GM12873 (cell line): ENCODE measurements at regions not wholly inside any gene's neighbourhood (a gene's known extent, or its start where the extent isn't known, plus 50 kb on each side); places are given as distances from the start of the nearest gene placed in this dataset.

Source experiments
- TF ChIP-seq, protein P1 (sequence below): IDR thresholded peaks from 2 replicates; pipeline ENCODE4 v1.5.1; 2012; ENCODE audit warnings: low read depth, mild to moderate bottlenecking, moderate library complexity, low read length, control low read depth; ENCODE audit not compliant: insufficient read depth; ENCODE audit errors: missing control alignments

DNA sequence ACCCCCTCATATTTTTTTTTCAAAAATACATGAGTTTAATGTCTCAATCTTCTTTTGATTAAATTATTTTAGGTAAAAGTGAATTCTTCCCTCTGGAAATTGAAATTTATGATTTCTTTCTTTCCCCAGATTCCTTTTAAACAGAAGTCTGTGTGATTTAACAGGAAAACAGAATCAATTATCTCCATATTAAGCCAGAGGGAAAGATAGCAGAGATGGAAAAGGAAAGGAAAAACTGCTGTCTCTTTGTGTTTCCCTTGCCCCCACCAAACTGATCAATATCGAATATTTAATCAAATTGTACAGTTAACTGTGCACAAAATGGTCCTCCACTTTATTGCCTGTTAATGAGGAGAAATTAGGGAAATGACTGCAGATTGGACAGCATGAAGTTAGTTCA, 203.5 kb upstream of the NECTIN3 start:
- TF ChIP-seq, protein P1, sequence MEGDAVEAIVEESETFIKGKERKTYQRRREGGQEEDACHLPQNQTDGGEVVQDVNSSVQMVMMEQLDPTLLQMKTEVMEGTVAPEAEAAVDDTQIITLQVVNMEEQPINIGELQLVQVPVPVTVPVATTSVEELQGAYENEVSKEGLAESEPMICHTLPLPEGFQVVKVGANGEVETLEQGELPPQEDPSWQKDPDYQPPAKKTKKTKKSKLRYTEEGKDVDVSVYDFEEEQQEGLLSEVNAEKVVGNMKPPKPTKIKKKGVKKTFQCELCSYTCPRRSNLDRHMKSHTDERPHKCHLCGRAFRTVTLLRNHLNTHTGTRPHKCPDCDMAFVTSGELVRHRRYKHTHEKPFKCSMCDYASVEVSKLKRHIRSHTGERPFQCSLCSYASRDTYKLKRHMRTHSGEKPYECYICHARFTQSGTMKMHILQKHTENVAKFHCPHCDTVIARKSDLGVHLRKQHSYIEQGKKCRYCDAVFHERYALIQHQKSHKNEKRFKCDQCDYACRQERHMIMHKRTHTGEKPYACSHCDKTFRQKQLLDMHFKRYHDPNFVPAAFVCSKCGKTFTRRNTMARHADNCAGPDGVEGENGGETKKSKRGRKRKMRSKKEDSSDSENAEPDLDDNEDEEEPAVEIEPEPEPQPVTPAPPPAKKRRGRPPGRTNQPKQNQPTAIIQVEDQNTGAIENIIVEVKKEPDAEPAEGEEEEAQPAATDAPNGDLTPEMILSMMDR: no peak

DNA sequence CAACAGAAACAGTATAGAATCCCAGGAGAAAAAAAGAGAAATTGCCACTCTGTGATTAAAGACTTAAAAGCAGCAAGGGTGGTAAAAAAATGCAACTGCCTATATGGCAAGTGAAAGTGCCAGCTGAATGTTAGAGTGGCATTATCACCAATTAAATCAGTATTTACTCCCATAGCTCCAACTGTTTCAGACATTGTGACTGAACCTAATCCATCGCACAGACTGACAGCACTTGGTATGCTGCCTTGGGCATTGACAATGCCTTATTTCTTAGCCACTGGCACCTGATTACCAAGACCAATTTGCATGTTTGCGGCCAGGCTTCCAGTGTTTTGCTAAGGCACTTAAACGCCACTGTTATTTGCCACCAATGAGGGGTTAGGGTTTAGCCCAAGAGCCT, 201.9 kb upstream of the NECTIN3 start:
- TF ChIP-seq, protein P1: no peak

DNA sequence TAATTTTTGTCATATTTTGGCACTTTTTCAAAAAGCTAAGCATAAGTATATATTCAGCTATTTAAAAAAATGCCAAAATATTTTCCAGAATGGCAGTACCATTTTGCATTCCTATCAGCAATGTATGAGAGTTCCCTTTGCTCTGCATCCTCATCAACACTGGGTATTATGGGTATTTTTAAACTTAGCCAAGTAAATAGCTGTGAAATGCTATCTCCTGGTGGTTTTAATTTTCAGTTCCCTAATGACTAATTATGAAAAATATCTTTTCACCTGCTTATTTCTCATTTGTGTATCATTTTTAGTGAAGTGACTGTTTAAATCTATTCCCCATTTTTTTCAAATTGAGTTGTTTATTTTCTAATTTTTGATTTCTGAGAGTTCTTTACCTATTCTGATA, 199.7 kb upstream of the NECTIN3 start:
- TF ChIP-seq, protein P1: no peak

DNA sequence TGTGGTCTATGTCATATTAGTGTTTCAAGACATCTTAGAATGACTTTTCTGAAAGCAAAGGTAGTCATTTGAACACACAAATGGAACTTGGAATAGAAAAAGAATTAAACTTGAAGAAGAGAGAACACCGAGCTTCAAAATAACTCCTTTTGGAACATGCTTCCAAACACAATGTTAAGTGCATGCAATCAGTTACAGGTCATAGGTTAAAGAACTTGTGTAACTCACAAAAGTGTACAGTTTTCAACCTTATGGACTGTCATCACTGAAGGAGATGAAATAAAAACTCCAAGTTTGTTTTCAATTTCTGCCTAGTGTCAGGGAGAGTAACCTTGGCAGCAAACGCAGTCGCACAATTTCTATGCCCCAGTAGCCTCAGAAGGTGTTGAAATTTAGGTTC, 192.9 kb upstream of the NECTIN3 start:
- TF ChIP-seq, protein P1: no peak

DNA sequence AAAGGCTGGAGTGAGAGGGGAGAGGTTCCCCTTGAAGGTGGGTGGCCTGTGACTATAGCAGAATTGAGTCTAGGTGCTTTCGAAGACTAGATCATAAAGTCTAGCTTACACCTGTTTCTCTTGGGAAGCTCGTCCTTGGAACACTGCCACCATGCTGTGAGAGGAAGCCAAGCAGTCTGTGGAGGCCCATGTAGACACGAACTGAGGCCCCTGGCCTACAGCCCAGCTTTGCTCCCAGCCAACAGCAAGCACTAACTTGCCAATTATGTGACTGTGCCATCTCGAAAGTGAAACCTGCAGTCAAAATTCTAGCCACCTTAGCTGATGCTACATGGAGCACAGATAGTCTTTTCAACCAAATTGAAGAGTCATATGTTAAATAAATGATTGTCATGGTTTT, 190.5 kb upstream of the NECTIN3 start:
- TF ChIP-seq, protein P1: peak; percentile 52

DNA sequence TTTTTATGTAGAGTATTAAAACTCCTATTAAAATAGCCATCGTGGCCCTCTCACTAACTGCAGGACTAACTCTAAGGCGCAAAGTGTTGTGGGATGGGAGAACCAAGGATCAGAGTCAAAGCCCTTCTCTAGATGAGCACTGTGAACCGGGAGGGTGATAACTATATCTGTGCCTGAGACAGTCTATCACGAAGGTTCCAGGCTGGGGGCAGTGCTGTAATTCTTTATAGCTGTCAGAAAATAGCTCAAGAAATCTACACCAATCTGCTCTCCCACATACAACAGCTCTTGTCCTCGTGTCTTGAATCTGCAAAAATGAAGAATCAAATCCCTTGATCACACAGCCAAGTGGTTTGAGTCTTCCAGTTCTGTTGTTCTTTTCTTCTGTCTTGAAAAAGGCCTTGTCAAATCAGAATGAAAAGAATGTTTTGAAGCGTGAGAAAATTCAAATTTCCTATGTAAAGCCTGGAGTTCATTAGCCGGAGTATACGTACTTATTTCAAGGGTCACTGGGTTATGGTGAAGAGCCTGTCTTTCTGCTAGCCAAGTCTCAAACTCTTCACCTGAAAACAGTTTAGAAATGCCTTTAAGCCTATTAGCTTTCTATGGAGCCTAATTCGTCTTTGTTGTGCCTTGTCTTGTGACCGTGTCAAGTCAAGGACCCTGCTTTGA, 185.3 kb upstream of the NECTIN3 start:
- TF ChIP-seq, protein P1: no peak

DNA sequence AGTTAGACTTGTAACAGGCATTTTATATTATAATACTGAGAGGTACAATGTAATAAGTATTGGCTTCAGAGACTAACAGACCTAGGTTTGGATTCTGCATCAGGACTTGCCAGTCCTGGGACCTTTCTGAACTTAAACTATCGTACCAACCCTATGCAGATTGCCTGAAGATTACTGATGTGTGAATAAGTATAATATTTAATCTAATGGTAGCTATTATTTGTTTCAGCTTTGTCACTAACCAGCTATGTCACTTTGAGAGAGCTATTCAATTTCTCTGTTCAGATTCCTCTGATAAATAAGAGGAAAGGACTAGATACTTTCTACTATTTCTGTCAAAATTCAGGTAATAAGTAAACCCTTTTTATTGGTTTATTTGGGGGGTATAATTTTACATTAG, 184.4 kb upstream of the NECTIN3 start:
- TF ChIP-seq, protein P1: no peak
